Mesenchymal stem cell (in vitro differentiated cells and primary cell): ENCODE measurements at regions not wholly inside any gene's neighbourhood (a gene's known extent, or its start where the extent isn't known, plus 50 kb on each side); places are given as distances from the start of the nearest gene placed in this dataset.

ENCODE experiments used
- DNase-seq: peaks from one replicate; pipeline ENCODE4 v3.0.0-alpha.2; 2013
- H2AFZ ChIP-seq: one replicate; pipeline ENCODE4 v1.6.1; 2013; ENCODE audit warnings: low read depth, mild to moderate bottlenecking, control low read depth, inconsistent platforms, low read length, moderate library complexity
- H2AK5ac ChIP-seq: 2 replicates; pipeline ENCODE4 v1.6.1; 2013; ENCODE audit warnings: low read length, moderate library complexity, mild to moderate bottlenecking, inconsistent platforms; ENCODE audit not compliant: severe bottlenecking
- H2BK120ac ChIP-seq: one replicate; pipeline ENCODE4 v1.6.1; 2013; ENCODE audit warnings: low read depth, mild to moderate bottlenecking, inconsistent platforms, low read length, moderate library complexity
- H2BK12ac ChIP-seq, 2 experiments: one replicate each; pipeline ENCODE4 v1.6.1; 2013; ENCODE audit warnings: inconsistent platforms in 2 of 2, low read length in 2 of 2, mild to moderate bottlenecking in 2 of 2, moderate library complexity in 2 of 2, control low read depth in 1 of 2
- H2BK15ac ChIP-seq: one replicate; pipeline ENCODE4 v1.6.1; 2013; ENCODE audit warnings: mild to moderate bottlenecking, low read depth, inconsistent platforms; ENCODE audit not compliant: poor library complexity, severe bottlenecking
- H2BK5ac ChIP-seq: 2 replicates; pipeline ENCODE4 v1.6.1; 2013; ENCODE audit warnings: low read depth, mild to moderate bottlenecking, low read length, control low read depth, inconsistent platforms; ENCODE audit not compliant: poor library complexity, severe bottlenecking
- H3K14ac ChIP-seq, 2 experiments: one replicate each; pipeline ENCODE4 v1.6.1; 2013; ENCODE audit warnings: inconsistent platforms in 2 of 2, low read length in 2 of 2, control low read depth in 1 of 2, mild to moderate bottlenecking in 1 of 2, moderate library complexity in 1 of 2
- H3K18ac ChIP-seq, 2 experiments: one replicate each; pipeline ENCODE4 v1.6.1; 2013; ENCODE audit warnings: inconsistent platforms in 2 of 2, low read length in 2 of 2, control low read depth in 1 of 2, low read depth in 1 of 2, mild to moderate bottlenecking in 1 of 2
- H3K23ac ChIP-seq, 2 experiments: one replicate each; pipeline ENCODE4 v1.6.1; 2013; ENCODE audit warnings: inconsistent platforms in 2 of 2, low read length in 2 of 2, mild to moderate bottlenecking in 2 of 2, moderate library complexity in 2 of 2, control low read depth in 1 of 2
- H3K27ac ChIP-seq: 2 replicates; pipeline ENCODE4 v1.5.1; 2013; ENCODE audit warnings: mild to moderate bottlenecking, moderate library complexity, low read length, control low read depth, inconsistent platforms; ENCODE audit not compliant: poor library complexity, severe bottlenecking
- H3K27me3 ChIP-seq, 2 experiments: 2 replicates each; pipeline versions ENCODE4 v1.6.1 to v1.7.0; 2013; ENCODE audit warnings: low read length in 2 of 2, mild to moderate bottlenecking in 2 of 2, moderate library complexity in 2 of 2, control low read depth in 1 of 2, inconsistent platforms in 1 of 2; ENCODE audit not compliant: control insufficient read depth in 1 of 2, insufficient read depth in 1 of 2
- H3K36me3 ChIP-seq, 2 experiments: 2 replicates each; pipeline versions ENCODE4 v1.6.1 to v1.7.0; 2013; ENCODE audit warnings: low read length in 2 of 2, control low read depth in 1 of 2, inconsistent platforms in 1 of 2, low read depth in 1 of 2, mild to moderate bottlenecking in 1 of 2; ENCODE audit not compliant: insufficient read depth in 2 of 2, control insufficient read depth in 1 of 2
- H3K4ac ChIP-seq, 2 experiments: one replicate each; pipeline ENCODE4 v1.6.1; 2013; ENCODE audit warnings: inconsistent platforms in 2 of 2, low read length in 2 of 2, mild to moderate bottlenecking in 2 of 2, moderate library complexity in 2 of 2, control low read depth in 1 of 2, low read depth in 1 of 2
- H3K4me1 ChIP-seq: 2 replicates; pipeline ENCODE4 v1.6.1; 2013; ENCODE audit warnings: low read depth, low read length, control low read depth; ENCODE audit not compliant: control insufficient read depth, insufficient read depth
- H3K4me2 ChIP-seq: 2 replicates; pipeline ENCODE4 v1.6.1; 2013; ENCODE audit warnings: low read length, mild to moderate bottlenecking, inconsistent platforms; ENCODE audit not compliant: poor library complexity, severe bottlenecking
- H3K4me3 ChIP-seq, 2 experiments: 2 replicates each; pipeline versions ENCODE4 v1.5.1 to v1.7.0; 2013; ENCODE audit warnings: low read length in 2 of 2, mild to moderate bottlenecking in 2 of 2, control low read depth in 1 of 2, low read depth in 1 of 2; ENCODE audit not compliant: insufficient read depth in 1 of 2
- H3K79me1 ChIP-seq: replicated peaks from 2 replicates; pipeline ENCODE4 v1.6.1; 2013; ENCODE audit warnings: mild to moderate bottlenecking, control low read depth, low read length, inconsistent platforms; ENCODE audit not compliant: poor library complexity, severe bottlenecking
- H3K9ac ChIP-seq: 2 replicates; pipeline ENCODE4 v1.7.0; 2013; ENCODE audit warnings: mild to moderate bottlenecking, low read length, moderate library complexity
- H3K9me3 ChIP-seq: 2 replicates; pipeline ENCODE4 v1.7.0; 2013; ENCODE audit warnings: mild to moderate bottlenecking, low read length; ENCODE audit not compliant: control insufficient read depth
- H4K8ac ChIP-seq: one replicate; pipeline ENCODE4 v1.6.1; 2013; ENCODE audit warnings: inconsistent platforms, mild to moderate bottlenecking, low read length, moderate library complexity
- H4K91ac ChIP-seq: one replicate; pipeline ENCODE4 v1.6.1; 2013; ENCODE audit warnings: mild to moderate bottlenecking, low read length, inconsistent platforms
- WGBS: methylation state at CpG from one replicate; pipeline ENCODE4 v1.1.7; 2013; ENCODE audit warnings: mixed read lengths; 5-methylcytosine and 5-hydroxymethylcytosine counted together

- Histone ChIP-seq H2AFZ (no peak overlapping the region), H3K18ac (no peak overlapping the region), H3K4me2 (no peak overlapping the region), H3K9ac (no peak overlapping the region), H3K27me3 (peaks cover 52 to 59% of the 10 kb centered on the region in 2 experiments), H3K9me3 (no peaks in the 10 kb centered on the region), H2BK12ac (no peak overlapping the region), H4K91ac (no peak overlapping the region), H3K36me3 (no peaks in the 10 kb centered on the region), H3K27ac (no peak overlapping the region), H2AK5ac (no peak overlapping the region), H3K14ac (no peak overlapping the region), H3K4me3 (no peak overlapping the region), H3K4me1 (peaks cover 3% of the 10 kb centered on the region), H3K4ac (no peak overlapping the region), H2BK5ac (no peak overlapping the region), H2BK15ac (no peak overlapping the region), H2BK120ac (no peak overlapping the region), H3K23ac (no peak overlapping the region), H4K8ac (no peak overlapping the region), H3K79me1 (no peaks in the 10 kb centered on the region)
- DNase-seq: no peak
- WGBS: 90% methylated on average over 4 of the region's 5 CpGs
These were observed 164.6 kb upstream of the TNRC6C start for GRCh38 chr17:77793971-77794235.

GRCh38 chr17:77794846-77795245 is 163.7 kb upstream of the TNRC6C start:
- Histone ChIP-seq H3K14ac (no peak overlapping the region), H2BK12ac (no peak overlapping the region), H3K4ac (no peak overlapping the region), H3K4me2 (no peak overlapping the region), H3K36me3 (no peaks in the 10 kb centered on the region), H3K27ac (no peak overlapping the region), H3K4me1 (peaks cover 3% of the 10 kb centered on the region), H2BK15ac (no peak overlapping the region), H3K23ac (no peak overlapping the region), H3K79me1 (no peaks in the 10 kb centered on the region), H3K9me3 (no peaks in the 10 kb centered on the region), H3K9ac (no peak overlapping the region), H3K27me3 (peaks cover 50 to 56% of the 10 kb centered on the region in 2 experiments), H2BK120ac (no peak overlapping the region), H2BK5ac (no peak overlapping the region), H2AK5ac (no peak overlapping the region), H2AFZ (no peak overlapping the region), H4K91ac (no peak overlapping the region), H3K18ac (no peak overlapping the region), H3K4me3 (no peak overlapping the region), H4K8ac (no peak overlapping the region)
- 83% methylated on average over 6 of the region's 6 CpGs for WGBS
- DNase-seq: no peak

GRCh38 chr17:77795685-77796084 is 162.8 kb upstream of the TNRC6C start:
- Histone ChIP-seq H2AFZ (no peak overlapping the region), H3K4me1 (no peaks in the 10 kb centered on the region), H3K14ac (no peak overlapping the region), H3K9ac (no peak overlapping the region), H3K23ac (no peak overlapping the region), H3K79me1 (no peaks in the 10 kb centered on the region), H3K4me2 (no peak overlapping the region), H2AK5ac (no peak overlapping the region), H2BK15ac (no peak overlapping the region), H3K18ac (no peak overlapping the region), H4K8ac (no peak overlapping the region), H3K27me3 (peaks cover 47 to 50% of the 10 kb centered on the region in 2 experiments), H3K4me3 (no peak overlapping the region), H2BK12ac (no peak overlapping the region), H2BK120ac (no peak overlapping the region), H2BK5ac (no peak overlapping the region), H3K27ac (no peak overlapping the region), H4K91ac (no peak overlapping the region), H3K4ac (no peak overlapping the region), H3K9me3 (no peaks in the 10 kb centered on the region), H3K36me3 (no peaks in the 10 kb centered on the region)
- no peak for DNase-seq
- 84% methylated on average over 3 of the region's 4 CpGs for WGBS

- no peak overlapping the region for H3K4me3 ChIP-seq
These were observed 162.2 kb upstream of the TNRC6C start for GRCh38 chr17:77796176-77796860.

More at GRCh38 chr17:77796176-77796860, 162.2 kb upstream of the TNRC6C start:
- Histone ChIP-seq H2AFZ (no peak overlapping the region), H3K27ac (no peak overlapping the region), H2BK15ac (no peak overlapping the region), H4K91ac (no peak overlapping the region), H3K79me1 (no peaks in the 10 kb centered on the region), H3K4me1 (no peaks in the 10 kb centered on the region), H3K4ac (no peak overlapping the region), H3K4me2 (no peak overlapping the region), H3K18ac (no peak overlapping the region), H2AK5ac (no peak overlapping the region), H3K36me3 (no peaks in the 10 kb centered on the region), H3K9me3 (no peaks in the 10 kb centered on the region), H2BK120ac (no peak overlapping the region), H3K9ac (no peak overlapping the region), H2BK12ac (no peak overlapping the region), H3K14ac (no peak overlapping the region), H4K8ac (no peak overlapping the region), H3K23ac (no peak overlapping the region), H3K27me3 (peaks cover 53 to 54% of the 10 kb centered on the region in 2 experiments), H2BK5ac (no peak overlapping the region)
- WGBS: 86% methylated on average over 9 of the region's 9 CpGs
- DNase-seq: no peak
